ENCODE measurements at regions not wholly inside any gene's neighbourhood (a gene's known extent, or its start where the extent isn't known, plus 50 kb on each side); places are given as distances from the start of the nearest gene placed in this dataset.
"Not testable (repeated sequence)": the region's sequence is repeated elsewhere in the genome, so short reads cannot be mapped to it uniquely, and the experiment has no call there.

DNA sequence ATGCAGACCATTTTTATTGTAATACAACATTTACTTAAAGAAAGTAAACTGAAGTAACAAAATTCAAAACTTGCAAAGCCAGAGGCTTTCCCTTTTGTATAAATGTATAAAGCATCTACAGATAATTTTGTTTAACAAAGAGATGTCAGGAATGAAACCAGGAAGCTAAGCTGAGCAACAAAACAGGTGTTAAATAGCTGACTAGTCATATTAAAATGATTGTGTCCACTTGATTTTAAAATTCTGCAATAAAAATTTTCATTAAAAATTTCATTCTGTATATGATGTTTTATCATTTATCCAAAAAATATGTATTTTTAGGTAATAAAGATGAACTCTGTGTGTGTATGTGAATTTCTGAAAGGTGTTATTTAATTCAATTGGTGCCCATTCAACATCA is 72.0 kb upstream of the TRAM1L1 start:
- CTCF ChIA-PET: no interaction called here
- Histone ChIP-seq H3K27ac (ENCODE audit: low read depth, low read length) (no peak overlapping the region), H3K4me3 (ENCODE audit: low read depth, low read length) (no peak overlapping the region), H3K27me3 (ENCODE audit: control insufficient read depth, insufficient read depth, low read length) (no peaks in the 10 kb centered on the region), H3K9me3 (ENCODE audit: control insufficient read depth, insufficient read depth, low read length) (no peaks in the 10 kb centered on the region)
- TF ChIP-seq, protein P1, sequence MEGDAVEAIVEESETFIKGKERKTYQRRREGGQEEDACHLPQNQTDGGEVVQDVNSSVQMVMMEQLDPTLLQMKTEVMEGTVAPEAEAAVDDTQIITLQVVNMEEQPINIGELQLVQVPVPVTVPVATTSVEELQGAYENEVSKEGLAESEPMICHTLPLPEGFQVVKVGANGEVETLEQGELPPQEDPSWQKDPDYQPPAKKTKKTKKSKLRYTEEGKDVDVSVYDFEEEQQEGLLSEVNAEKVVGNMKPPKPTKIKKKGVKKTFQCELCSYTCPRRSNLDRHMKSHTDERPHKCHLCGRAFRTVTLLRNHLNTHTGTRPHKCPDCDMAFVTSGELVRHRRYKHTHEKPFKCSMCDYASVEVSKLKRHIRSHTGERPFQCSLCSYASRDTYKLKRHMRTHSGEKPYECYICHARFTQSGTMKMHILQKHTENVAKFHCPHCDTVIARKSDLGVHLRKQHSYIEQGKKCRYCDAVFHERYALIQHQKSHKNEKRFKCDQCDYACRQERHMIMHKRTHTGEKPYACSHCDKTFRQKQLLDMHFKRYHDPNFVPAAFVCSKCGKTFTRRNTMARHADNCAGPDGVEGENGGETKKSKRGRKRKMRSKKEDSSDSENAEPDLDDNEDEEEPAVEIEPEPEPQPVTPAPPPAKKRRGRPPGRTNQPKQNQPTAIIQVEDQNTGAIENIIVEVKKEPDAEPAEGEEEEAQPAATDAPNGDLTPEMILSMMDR (IDR thresholded peaks at IDR 0.05; ENCODE audit: low read depth, low read length): no peak
- no peak for DNase-seq (ENCODE audit: low read depth, low spot score)
- POLR2A ChIA-PET: no interaction called here

DNA sequence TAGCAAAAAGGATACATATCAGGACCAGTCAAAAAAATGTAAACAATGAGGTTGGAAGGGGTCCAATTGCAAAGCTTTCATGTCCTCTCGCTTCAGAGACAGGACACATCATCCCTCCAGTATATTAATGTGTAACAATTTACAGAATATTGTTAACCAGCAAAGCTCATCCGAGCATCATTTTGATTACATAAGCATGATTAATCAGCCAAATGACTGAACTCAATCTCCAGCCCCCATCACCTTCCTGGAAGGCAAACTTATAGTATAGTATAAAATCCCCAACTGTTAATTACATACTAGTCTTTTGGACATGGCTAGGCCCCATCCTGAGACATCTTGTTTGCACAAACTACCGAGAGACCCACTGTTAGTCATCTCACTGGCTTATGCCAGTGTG is 77.6 kb upstream of the TRAM1L1 start:
- TF ChIP-seq, protein P1 (IDR thresholded peaks at IDR 0.05; ENCODE audit: low read depth, low read length): no peak
- no peak for DNase-seq (ENCODE audit: low read depth, low spot score)
- POLR2A ChIA-PET: no interaction called here
- Histone ChIP-seq H3K9me3 (ENCODE audit: control insufficient read depth, insufficient read depth, low read length) (no peaks in the 10 kb centered on the region), H3K27me3 (ENCODE audit: control insufficient read depth, insufficient read depth, low read length) (no peaks in the 10 kb centered on the region), H3K27ac (ENCODE audit: low read depth, low read length) (no peak overlapping the region), H3K4me3 (ENCODE audit: low read depth, low read length) (no peak overlapping the region)
- CTCF ChIA-PET: no interaction called here

DNA sequence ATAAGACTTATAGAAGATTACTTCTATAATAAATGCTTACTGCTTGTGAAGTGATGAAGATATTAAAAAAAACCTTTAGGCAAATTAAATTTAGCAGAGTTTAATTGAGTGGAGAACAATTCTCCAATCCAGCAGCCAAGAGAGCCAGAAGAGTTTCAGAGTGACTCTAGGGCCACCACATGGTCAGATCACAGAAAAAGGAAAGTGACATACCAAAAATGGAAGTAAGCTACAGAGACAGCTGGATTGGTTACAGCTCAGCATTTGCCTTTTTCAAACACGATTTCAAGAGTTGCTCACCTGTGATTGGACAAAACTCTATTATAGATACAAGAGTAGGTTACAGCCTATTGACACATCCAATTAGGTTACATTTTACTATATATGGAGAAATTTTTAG is 79.0 kb upstream of the TRAM1L1 start:
- CTCF ChIA-PET: no interaction called here
- H3K9me3 ChIP-seq (ENCODE audit: control insufficient read depth, insufficient read depth, low read length): no peaks in the 10 kb centered on the region

DNA sequence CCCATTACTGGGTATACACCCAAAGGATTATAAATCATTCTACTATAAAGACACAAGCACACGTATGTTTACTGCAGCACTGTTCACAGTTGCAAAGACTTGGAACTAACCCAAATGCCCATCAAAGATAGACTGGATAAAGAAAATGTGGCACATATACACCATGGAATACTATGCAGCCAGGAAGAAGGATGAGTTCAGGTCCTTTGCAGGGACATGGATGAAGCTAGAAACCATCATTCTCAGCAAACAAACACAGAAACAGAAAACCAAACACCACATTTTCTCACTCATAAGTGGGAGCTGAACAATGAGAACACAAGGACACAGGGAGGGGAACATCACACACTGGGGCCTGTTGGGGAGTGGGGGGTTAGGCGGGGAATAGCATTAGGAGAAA is 90.0 kb upstream of the TRAM1L1 start:
- DNase-seq (ENCODE audit: low read depth, low spot score); POLR2A ChIA-PET; H3K27me3 ChIP-seq (ENCODE audit: control insufficient read depth, insufficient read depth, low read length); H3K4me3 ChIP-seq (ENCODE audit: low read depth, low read length); H3K9me3 ChIP-seq (ENCODE audit: control insufficient read depth, insufficient read depth, low read length); CTCF ChIA-PET; H3K27ac ChIP-seq (ENCODE audit: low read depth, low read length): not testable (repeated sequence)

More for the DNA sequence above, 79.0 kb upstream of the TRAM1L1 start:
- TF ChIP-seq, protein P1 (IDR thresholded peaks at IDR 0.05; ENCODE audit: low read depth, low read length): no peak
- POLR2A ChIA-PET: no interaction called here
- H3K27ac ChIP-seq (ENCODE audit: low read depth, low read length): no peak overlapping the region
- no peak for DNase-seq (ENCODE audit: low read depth, low spot score)
- no peak overlapping the region for H3K4me3 ChIP-seq (ENCODE audit: low read depth, low read length)
- no peaks in the 10 kb centered on the region for H3K27me3 ChIP-seq (ENCODE audit: control insufficient read depth, insufficient read depth, low read length)

DNA sequence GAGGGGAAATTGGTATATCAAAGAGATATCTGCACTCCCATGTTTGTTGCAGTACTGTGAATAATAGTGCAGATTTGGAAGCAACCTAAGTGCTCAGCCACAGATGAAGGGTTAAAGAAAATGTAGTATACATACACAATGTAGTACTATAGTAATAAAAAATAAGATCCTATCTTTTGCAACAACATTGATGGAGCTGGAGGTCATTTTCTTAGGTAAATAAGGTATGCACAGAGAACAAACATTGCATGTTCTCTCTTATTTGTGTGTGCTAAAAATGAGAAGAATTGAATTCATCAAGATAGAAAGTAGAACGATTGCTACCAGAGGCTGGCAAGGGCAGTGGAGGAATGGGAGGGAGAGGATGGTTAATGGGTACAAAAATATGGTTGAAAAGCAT is 117.9 kb upstream of the TRAM1L1 start:
- no peak overlapping the region for H3K27ac ChIP-seq (ENCODE audit: low read depth, low read length)
- CTCF ChIA-PET: no interaction called here
- no peak for DNase-seq (ENCODE audit: low read depth, low spot score)
- TF ChIP-seq, protein P1 (IDR thresholded peaks at IDR 0.05; ENCODE audit: low read depth, low read length): no peak
- POLR2A ChIA-PET: no interaction called here
- H3K9me3 ChIP-seq (ENCODE audit: control insufficient read depth, insufficient read depth, low read length): no peaks in the 10 kb centered on the region
- H3K27me3 ChIP-seq (ENCODE audit: control insufficient read depth, insufficient read depth, low read length): no peaks in the 10 kb centered on the region
- no peak overlapping the region for H3K4me3 ChIP-seq (ENCODE audit: low read depth, low read length)

DNA sequence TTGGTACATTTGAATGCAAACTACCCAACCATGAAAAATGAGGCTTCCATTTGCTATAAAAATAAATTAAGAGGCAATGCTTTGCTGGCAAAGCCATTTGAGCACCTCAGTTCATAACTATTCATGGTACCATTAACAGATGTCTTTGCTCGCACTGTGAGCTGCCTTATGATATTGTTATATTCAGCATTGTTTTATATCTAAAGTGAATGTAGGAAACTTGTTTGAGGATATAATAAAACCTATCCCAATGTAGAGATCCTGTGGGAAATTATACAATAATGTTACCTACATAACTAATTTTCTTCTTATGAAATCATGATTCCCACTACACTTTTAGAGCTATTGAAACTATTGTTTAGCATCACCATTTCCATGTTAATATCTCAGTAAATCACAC is 125.2 kb upstream of the TRAM1L1 start:
- TF ChIP-seq, protein P1 (IDR thresholded peaks at IDR 0.05; ENCODE audit: low read depth, low read length): no peak
- no peak for DNase-seq (ENCODE audit: low read depth, low spot score)
- ChIA-PET POLR2A (no interaction called here), CTCF (no interaction called here)
- H3K9me3 ChIP-seq (ENCODE audit: control insufficient read depth, insufficient read depth, low read length): no peaks in the 10 kb centered on the region
- no peaks in the 10 kb centered on the region for H3K27me3 ChIP-seq (ENCODE audit: control insufficient read depth, insufficient read depth, low read length)
- H3K27ac ChIP-seq (ENCODE audit: low read depth, low read length): no peak overlapping the region
- no peak overlapping the region for H3K4me3 ChIP-seq (ENCODE audit: low read depth, low read length)
